ENCODE measurements at regions not wholly inside any gene's neighbourhood (a gene's known extent, or its start where the extent isn't known, plus 50 kb on each side); places are given as distances from the start of the nearest gene placed in this dataset.

DNA sequence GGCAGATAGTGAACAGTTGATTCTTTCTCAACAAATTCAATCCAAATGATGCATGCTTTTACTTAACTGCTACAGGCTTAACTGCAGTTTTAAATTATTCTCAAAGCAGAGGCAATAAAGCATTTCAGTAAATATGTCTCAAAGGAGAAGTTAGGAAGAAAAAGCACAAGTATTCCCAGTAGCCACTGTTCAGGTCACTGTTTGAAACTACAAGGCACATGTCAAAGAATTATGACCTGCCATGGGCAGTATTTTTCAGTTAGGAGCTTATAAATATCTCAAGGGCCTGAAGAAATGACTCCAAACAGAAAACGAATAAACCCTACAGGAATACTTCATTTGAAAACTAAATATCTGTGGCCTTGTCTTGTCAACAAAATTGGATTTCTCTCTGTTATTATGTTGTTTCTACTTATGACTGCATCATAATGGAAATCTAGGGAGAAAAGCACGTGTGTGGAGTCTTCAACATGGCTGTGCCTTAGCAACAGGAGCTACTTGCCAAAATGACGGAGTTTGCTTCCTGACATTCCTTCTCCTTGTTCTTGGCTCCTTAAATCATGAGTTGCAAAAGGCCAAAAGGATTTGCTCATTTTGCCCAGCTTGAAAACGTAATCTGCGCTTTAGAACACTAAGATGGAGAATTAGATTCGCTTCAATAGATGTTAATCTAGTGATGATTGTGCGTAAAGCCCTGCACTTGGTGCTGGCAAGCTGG, 67.6 kb upstream of the GPR101 start:
- no peaks in the 10 kb centered on the region for H3K4me1 Mint-ChIP-seq
- no peak overlapping the region for H3K27ac Mint-ChIP-seq
- H3K4me3 Mint-ChIP-seq: no peak overlapping the region
- TF ChIP-seq, protein P1, sequence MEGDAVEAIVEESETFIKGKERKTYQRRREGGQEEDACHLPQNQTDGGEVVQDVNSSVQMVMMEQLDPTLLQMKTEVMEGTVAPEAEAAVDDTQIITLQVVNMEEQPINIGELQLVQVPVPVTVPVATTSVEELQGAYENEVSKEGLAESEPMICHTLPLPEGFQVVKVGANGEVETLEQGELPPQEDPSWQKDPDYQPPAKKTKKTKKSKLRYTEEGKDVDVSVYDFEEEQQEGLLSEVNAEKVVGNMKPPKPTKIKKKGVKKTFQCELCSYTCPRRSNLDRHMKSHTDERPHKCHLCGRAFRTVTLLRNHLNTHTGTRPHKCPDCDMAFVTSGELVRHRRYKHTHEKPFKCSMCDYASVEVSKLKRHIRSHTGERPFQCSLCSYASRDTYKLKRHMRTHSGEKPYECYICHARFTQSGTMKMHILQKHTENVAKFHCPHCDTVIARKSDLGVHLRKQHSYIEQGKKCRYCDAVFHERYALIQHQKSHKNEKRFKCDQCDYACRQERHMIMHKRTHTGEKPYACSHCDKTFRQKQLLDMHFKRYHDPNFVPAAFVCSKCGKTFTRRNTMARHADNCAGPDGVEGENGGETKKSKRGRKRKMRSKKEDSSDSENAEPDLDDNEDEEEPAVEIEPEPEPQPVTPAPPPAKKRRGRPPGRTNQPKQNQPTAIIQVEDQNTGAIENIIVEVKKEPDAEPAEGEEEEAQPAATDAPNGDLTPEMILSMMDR (IDR thresholded peaks at IDR 0.05; ENCODE audit: unreplicated experiment in 3 of 3): no peak
- H3K36me3 Mint-ChIP-seq (ENCODE audit: low read depth): no peaks in the 10 kb centered on the region
- H3K9me3 Mint-ChIP-seq: peaks cover 8% of the 10 kb centered on the region
- no peaks in the 10 kb centered on the region for H3K27me3 Mint-ChIP-seq (ENCODE audit: low read depth)
